A673 (cell line): ENCODE measurements at regions not wholly inside any gene's neighbourhood (a gene's known extent, or its start where the extent isn't known, plus 50 kb on each side); places are given as distances from the start of the nearest gene placed in this dataset.

Experiments
- BruUV-seq: library from RNA; stranded (reverse); fragments of 400-500 nt; replicated peaks from 2 replicates; lab custom pipeline; 2021; lab: Mats Ljungman, UMichigan
- CTCF ChIA-PET: fragments of 300-600 bp; sonication (Branson Sonifier 250); formaldehyde crosslinking; loops from one replicate; lab custom pipeline; 2022; ENCODE audit warnings: antibody characterized with exemption; lab: Charles Lee
- POLR2A ChIA-PET: fragments of 300-600 bp; sonication (Branson Sonifier 250); formaldehyde crosslinking; loops from one replicate; lab custom pipeline; 2022; ENCODE audit warnings: antibody characterized with exemption; ENCODE audit not compliant: low non-redundant PET; lab: Charles Lee
- DNase-seq: peaks from one replicate; pipeline ENCODE4 v3.0.0-alpha.2; 2015; ENCODE audit warnings: low spot score
- H3K27ac ChIP-seq: fragments of 200-600 bp; sonication (generic); 2 replicates; pipeline ENCODE4 v1.5.1; 2016; ENCODE audit warnings: mixed run types, low read depth, mild to moderate bottlenecking, mixed read lengths, antibody characterized with exemption, low read length; ENCODE audit not compliant: poor library complexity, severe bottlenecking
- H3K27me3 ChIP-seq: fragments of 200-600 bp; sonication (generic); replicated peaks from 2 replicates; pipeline ENCODE4 v1.6.1; 2017; ENCODE audit warnings: mixed run types, low read depth, mild to moderate bottlenecking, mixed read lengths, antibody characterized with exemption, low read length; ENCODE audit not compliant: insufficient read depth, poor library complexity
- H3K36me3 ChIP-seq: fragments of 200-600 bp; sonication (generic); 2 replicates; pipeline ENCODE4 v1.6.1; 2016; ENCODE audit warnings: mixed run types, mild to moderate bottlenecking, mixed read lengths, antibody characterized with exemption, low read length; ENCODE audit not compliant: insufficient read depth, poor library complexity, severe bottlenecking
- H3K4me1 ChIP-seq: fragments of 200-600 bp; sonication (generic); 2 replicates; pipeline ENCODE4 v1.6.1; 2017; ENCODE audit warnings: mixed run types, mild to moderate bottlenecking, mixed read lengths, antibody characterized with exemption, low read length; ENCODE audit not compliant: insufficient read depth, poor library complexity, severe bottlenecking
- H3K4me3 ChIP-seq: fragments of 200-600 bp; sonication (generic); 2 replicates; pipeline ENCODE4 v1.5.1; 2016; ENCODE audit warnings: low read depth, mixed run types, mild to moderate bottlenecking, mixed read lengths, low read length; ENCODE audit not compliant: poor library complexity, severe bottlenecking
- H3K9me3 ChIP-seq: fragments of 200-600 bp; sonication (generic); 2 replicates; pipeline ENCODE4 v1.6.1; 2016; ENCODE audit warnings: mixed run types, low read depth, mild to moderate bottlenecking, mixed read lengths, antibody characterized with exemption, low read length; ENCODE audit not compliant: poor library complexity, severe bottlenecking
- EZH2 ChIP-seq: fragments of 200-600 bp; sonication (generic); IDR thresholded peaks from 2 replicates; pipeline ENCODE4 v1.6.1; 2017; ENCODE audit warnings: borderline replicate concordance, low read depth, mild to moderate bottlenecking, mixed read lengths, antibody characterized with exemption, low read length; ENCODE audit not compliant: poor library complexity, severe bottlenecking
- intact Hi-C: fragments of 100-400 bp; cut with micrococcal nuclease; formaldehyde crosslinking; loops from one replicate; pipeline ENCODE4 v1.10.0; 2022; ENCODE audit not compliant: unreplicated experiment
- TF ChIP-seq, protein P1 (sequence below): fragments of 300-800, 200-600 bp; sonication (generic); conservative IDR thresholded peaks from 2 replicates; pipeline ENCODE4 v1.5.1; 2017; ENCODE audit warnings: low read depth, mild to moderate bottlenecking, antibody characterized with exemption, low read length, moderate library complexity, mixed read lengths

DNA sequence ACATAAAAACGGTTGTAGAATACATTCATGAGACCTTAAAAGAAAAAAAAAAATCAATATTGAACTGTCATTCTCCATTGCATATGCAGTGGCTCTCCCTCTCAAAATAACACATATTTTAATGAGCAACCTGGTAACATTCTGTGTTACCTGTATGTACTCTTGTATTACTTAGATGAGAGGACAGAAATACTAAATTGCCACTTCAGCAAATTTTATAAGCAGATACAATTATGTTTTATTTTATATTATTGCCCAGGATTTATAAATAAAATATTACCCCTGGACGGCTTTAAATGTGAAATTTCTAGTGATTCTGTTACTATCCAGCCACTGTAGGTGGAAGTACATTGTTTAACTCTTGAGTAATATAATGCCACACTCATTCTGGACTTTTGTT is 463.2 kb upstream of the ROBO1 start:
- Histone ChIP-seq H3K36me3 (no peaks in the 10 kb centered on the region), H3K27ac (no peak overlapping the region), H3K4me3 (no peak overlapping the region), H3K4me1 (no peaks in the 10 kb centered on the region), H3K27me3 (no peaks in the 10 kb centered on the region), H3K9me3 (no peaks in the 10 kb centered on the region)
- TF ChIP-seq, protein P1, sequence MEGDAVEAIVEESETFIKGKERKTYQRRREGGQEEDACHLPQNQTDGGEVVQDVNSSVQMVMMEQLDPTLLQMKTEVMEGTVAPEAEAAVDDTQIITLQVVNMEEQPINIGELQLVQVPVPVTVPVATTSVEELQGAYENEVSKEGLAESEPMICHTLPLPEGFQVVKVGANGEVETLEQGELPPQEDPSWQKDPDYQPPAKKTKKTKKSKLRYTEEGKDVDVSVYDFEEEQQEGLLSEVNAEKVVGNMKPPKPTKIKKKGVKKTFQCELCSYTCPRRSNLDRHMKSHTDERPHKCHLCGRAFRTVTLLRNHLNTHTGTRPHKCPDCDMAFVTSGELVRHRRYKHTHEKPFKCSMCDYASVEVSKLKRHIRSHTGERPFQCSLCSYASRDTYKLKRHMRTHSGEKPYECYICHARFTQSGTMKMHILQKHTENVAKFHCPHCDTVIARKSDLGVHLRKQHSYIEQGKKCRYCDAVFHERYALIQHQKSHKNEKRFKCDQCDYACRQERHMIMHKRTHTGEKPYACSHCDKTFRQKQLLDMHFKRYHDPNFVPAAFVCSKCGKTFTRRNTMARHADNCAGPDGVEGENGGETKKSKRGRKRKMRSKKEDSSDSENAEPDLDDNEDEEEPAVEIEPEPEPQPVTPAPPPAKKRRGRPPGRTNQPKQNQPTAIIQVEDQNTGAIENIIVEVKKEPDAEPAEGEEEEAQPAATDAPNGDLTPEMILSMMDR: no peak
- TF ChIP-seq EZH2: no peak
- no TSS peak for BruUV-seq
- intact Hi-C loops: no loop called here
- DNase-seq: no peak
- CTCF ChIA-PET: no interaction called here
- POLR2A ChIA-PET: no interaction called here

DNA sequence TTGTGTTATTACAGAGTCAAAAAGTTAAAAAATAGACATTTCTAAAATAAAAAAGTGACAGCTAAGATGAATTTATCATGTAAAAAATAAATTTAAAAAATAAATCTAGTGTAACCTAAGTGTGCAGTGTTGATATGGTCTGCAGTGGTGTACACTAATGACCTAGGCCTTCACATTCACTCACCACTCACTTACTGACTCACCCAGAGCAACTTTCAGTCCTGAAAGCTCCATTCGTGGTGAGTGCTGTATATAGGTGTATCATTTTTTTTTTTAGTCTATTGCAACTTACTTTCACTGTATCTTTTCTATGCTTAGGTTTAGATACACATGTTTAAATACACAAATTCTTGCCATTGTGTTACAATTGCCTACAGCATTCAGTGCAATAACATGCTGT is 459.4 kb upstream of the ROBO1 start:
- no peak for DNase-seq
- Histone ChIP-seq H3K27ac (no peak overlapping the region), H3K4me3 (no peak overlapping the region), H3K4me1 (no peaks in the 10 kb centered on the region), H3K9me3 (no peaks in the 10 kb centered on the region), H3K27me3 (no peaks in the 10 kb centered on the region), H3K36me3 (no peaks in the 10 kb centered on the region)
- intact Hi-C loops: no loop called here
- no peak for TF ChIP-seq EZH2
- TF ChIP-seq, protein P1: no peak
- ChIA-PET POLR2A (no interaction called here), CTCF (no interaction called here)
- BruUV-seq: no TSS peak

GRCh38 chr3:80215191-80215590 is 447.4 kb upstream of the ROBO1 start:
- intact Hi-C loops: no loop called here
- H3K36me3 ChIP-seq: no peaks in the 10 kb centered on the region
- no peaks in the 10 kb centered on the region for H3K4me1 ChIP-seq
- BruUV-seq: no TSS peak
- no peak for DNase-seq
- ChIA-PET CTCF (no interaction called here), POLR2A (no interaction called here)
- H3K9me3 ChIP-seq: no peaks in the 10 kb centered on the region
- H3K4me3 ChIP-seq: no peak overlapping the region
- no peak overlapping the region for H3K27ac ChIP-seq
- TF ChIP-seq, protein P1: no peak
- TF ChIP-seq EZH2: no peak
- no peaks in the 10 kb centered on the region for H3K27me3 ChIP-seq
